GM12878 (cell line): ENCODE measurements at regions not wholly inside any gene's neighbourhood (a gene's known extent, or its start where the extent isn't known, plus 50 kb on each side); places are given as distances from the start of the nearest gene placed in this dataset.

ENCODE experiments used
- ATAC-seq: fragments of 200-7000 bp; cut with Tn5 transposase; 3 replicates; pipeline ENCODE4 v1.9.1; 2020; ENCODE audit warnings: mild to moderate bottlenecking, moderate library complexity
- BruUV-seq: library from RNA; stranded (reverse); fragments of 400-500 nt; replicated peaks from 2 replicates; lab custom pipeline; 2021; lab: Mats Ljungman, UMichigan
- CTCF ChIA-PET: fragments of 300-600 bp; sonication (Branson Sonifier 250); formaldehyde crosslinking; extraction: SDS; loops from one replicate; lab custom pipeline; 2021; ENCODE audit warnings: inconsistent platforms; lab: Yijun Ruan, JAX
- POLR2A ChIA-PET: fragments of 350-600 bp; formaldehyde crosslinking; extraction: SDS; loops from one replicate; lab custom pipeline; 2021; ENCODE audit warnings: inconsistent platforms; lab: Charles Lee
- RAD21 ChIA-PET: fragments of 300-600 bp; sonication (Branson Sonifier 250); formaldehyde crosslinking; loops from one replicate; lab custom pipeline; 2023; ENCODE audit warnings: antibody characterized with exemption; ENCODE audit not compliant: unreplicated experiment; lab: Charles Lee
- SMC1A ChIA-PET: fragments of 300-600 bp; sonication (Branson Sonifier 250); formaldehyde crosslinking; loops from one replicate; lab custom pipeline; 2023; ENCODE audit not compliant: unreplicated experiment, uncharacterized antibody; lab: Charles Lee
- DNase-seq: peaks from one replicate; pipeline ENCODE4 v3.0.0-alpha.2; 2011; ENCODE audit warnings: low read depth, low spot score
- FAIRE-seq: peaks from 3 replicates; lab custom pipeline; 2011; peaks lifted over from hg19 to GRCh38; lab: Jason Lieb, UNC
- H2AFZ ChIP-seq: 2 replicates; pipeline ENCODE4 v1.6.0; 2011; ENCODE audit warnings: low read depth, low read length, control low read depth; ENCODE audit not compliant: control insufficient read depth
- H3K27ac ChIP-seq: 2 replicates; pipeline ENCODE4 v1.5.1; 2011; ENCODE audit warnings: control low read depth; ENCODE audit not compliant: control insufficient read depth, insufficient read depth
- H3K27me3 ChIP-seq, 2 experiments: replicated peaks in 1 of 2; 2 replicates each; pipeline versions ENCODE4 v1.6.0 to v1.6.1; 2011; ENCODE audit warnings: low read length in 1 of 2; ENCODE audit not compliant: control insufficient read depth in 2 of 2, insufficient read depth in 2 of 2
- H3K36me3 ChIP-seq, 2 experiments: 2 replicates each; pipeline ENCODE4 v1.5.1; 2011; ENCODE audit warnings: low read length in 1 of 2; ENCODE audit not compliant: control insufficient read depth in 2 of 2, insufficient read depth in 2 of 2
- H3K4me1 ChIP-seq: 2 replicates; pipeline ENCODE4 v1.6.1; 2011; ENCODE audit warnings: mild to moderate bottlenecking, low read length, moderate library complexity, mixed read lengths; ENCODE audit not compliant: control insufficient read depth, insufficient read depth
- H3K4me2 ChIP-seq: 2 replicates; pipeline ENCODE4 v1.6.0; 2011; ENCODE audit warnings: control low read depth; ENCODE audit not compliant: control insufficient read depth, insufficient read depth
- H3K4me3 ChIP-seq: fragments of 200-600 bp; sonication (generic); 2 replicates; pipeline ENCODE4 v1.5.1; 2016
- H3K79me2 ChIP-seq: 2 replicates; pipeline ENCODE4 v1.6.0; 2011; ENCODE audit warnings: low read length; ENCODE audit not compliant: control insufficient read depth, insufficient read depth
- H3K9ac ChIP-seq: 2 replicates; pipeline ENCODE4 v1.8.0; 2011; ENCODE audit warnings: low read length, control low read depth, mixed read lengths; ENCODE audit not compliant: control insufficient read depth, insufficient read depth
- H3K9me3 ChIP-seq: replicated peaks from 3 replicates; pipeline ENCODE4 v1.5.1; 2011; ENCODE audit warnings: mild to moderate bottlenecking, low read length; ENCODE audit not compliant: control insufficient read depth, insufficient read depth
- H4K20me1 ChIP-seq: 2 replicates; pipeline ENCODE4 v1.6.0; 2011; ENCODE audit not compliant: control insufficient read depth, insufficient read depth
- MTA3 ChIP-seq: IDR thresholded peaks from 2 replicates; pipeline ENCODE4 v1.6.1; 2012; ENCODE audit warnings: low read length, inconsistent platforms, borderline replicate concordance
- PAX8 ChIP-seq: fragments of 450-650 bp; IDR thresholded peaks from 2 replicates; pipeline ENCODE4 v1.6.1; 2017; ENCODE audit warnings: mild to moderate bottlenecking, moderate library complexity
- STAT3 ChIP-seq: IDR thresholded peaks from 2 replicates; pipeline ENCODE4 v1.6.1; 2011; ENCODE audit warnings: low read depth, low read length, improper control_type of control experiment
- TBL1XR1 ChIP-seq: IDR thresholded peaks from 2 replicates; pipeline ENCODE4 v1.6.1; 2012; ENCODE audit warnings: low read depth, low read length, improper control_type of control experiment
- ZNF24 ChIP-seq: fragments of 450-650 bp; IDR thresholded peaks from 2 replicates; pipeline ENCODE4 v1.6.1; 2017; ENCODE audit warnings: antibody characterized with exemption, mild to moderate bottlenecking
- WGBS: methylation state at CpG from one replicate; pipeline ENCODE4 v1.1.6; 2016; ENCODE audit warnings: low lambda C conversion rate; ENCODE audit not compliant: insufficient replicate concordance, insufficient coverage; ENCODE audit errors: missing lambda C conversion rate; 5-methylcytosine and 5-hydroxymethylcytosine counted together
- in situ Hi-C: fragments of 300-500 bp; cut with MboI; formaldehyde crosslinking; loops from 9 replicates; pipeline ENCODE4 v1.14.3; 2018; ENCODE audit warnings: mixed read lengths
- intact Hi-C: fragments of 100-400 bp; cut with micrococcal nuclease; formaldehyde crosslinking; loops from one replicate; pipeline ENCODE4 v1.14.2; 2022; ENCODE audit not compliant: unreplicated experiment
- TF ChIP-seq, protein P1 (sequence below): IDR thresholded peaks from 2 replicates; pipeline ENCODE4 v1.6.1; 2011; ENCODE audit warnings: borderline replicate concordance, low read depth, mild to moderate bottlenecking, moderate library complexity, low read length; ENCODE audit not compliant: insufficient read depth, poor library complexity, severe bottlenecking
- TF ChIP-seq, protein P2 (sequence below), 3 experiments: IDR thresholded peaks in 2 of 3; conservative IDR thresholded peaks in 1 of 3; 2 replicates each; pipeline ENCODE4 v1.5.1; 2011; ENCODE audit warnings: low read depth in 3 of 3, low read length in 3 of 3, mild to moderate bottlenecking in 3 of 3, control low read depth in 2 of 3, moderate library complexity in 2 of 3, inconsistent platforms in 1 of 3, mixed read lengths in 1 of 3; ENCODE audit not compliant: control insufficient read depth in 2 of 3, insufficient read depth in 1 of 3; ENCODE audit errors: extremely low read depth in 1 of 3
- TF ChIP-seq, protein P3 (sequence below): fragments of 450-650 bp; IDR thresholded peaks from 2 replicates; pipeline ENCODE4 v1.6.1; 2017; ENCODE audit warnings: mild to moderate bottlenecking

DNA sequence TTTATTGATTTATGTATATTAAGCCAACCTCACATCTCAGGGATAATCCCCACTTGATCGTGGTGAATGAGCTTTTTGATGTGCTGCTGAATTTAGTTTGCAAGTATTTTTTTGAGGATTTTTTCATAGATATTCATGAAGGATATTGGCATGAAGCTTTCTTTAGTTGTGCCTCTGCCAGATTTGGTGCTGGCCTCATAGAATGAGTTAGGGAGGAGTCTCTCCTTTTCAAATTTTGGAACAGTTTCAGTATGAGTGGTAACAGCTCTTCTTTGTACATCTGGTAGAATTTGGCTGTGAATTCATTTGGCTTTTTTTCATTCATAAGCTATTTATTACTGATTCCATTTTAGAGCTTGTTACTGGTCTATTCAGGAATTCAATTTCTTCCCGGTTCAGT is 197.2 kb upstream of the NDST4 start:
- in situ Hi-C loops (no loop called here), intact Hi-C loops (no loop called here)
- Histone ChIP-seq H3K4me1 (no peaks in the 10 kb centered on the region), H3K27me3 (no peaks in the 10 kb centered on the region), H3K4me3 (no peak overlapping the region), H2AFZ (no peak overlapping the region), H3K4me2 (no peak overlapping the region), H3K79me2 (no peaks in the 10 kb centered on the region), H3K9me3 (no peaks in the 10 kb centered on the region), H3K36me3 (no peaks in the 10 kb centered on the region), H3K27ac (no peak overlapping the region), H4K20me1 (no peaks in the 10 kb centered on the region), H3K9ac (no peak overlapping the region)
- no peak for DNase-seq
- 21% methylated on average over 2 of the region's 2 CpGs for whole genome bisulfite sequencing
- BruUV-seq: no TSS peak
- no peak for TF ChIP-seq ZNF24
- TF ChIP-seq, protein P1, sequence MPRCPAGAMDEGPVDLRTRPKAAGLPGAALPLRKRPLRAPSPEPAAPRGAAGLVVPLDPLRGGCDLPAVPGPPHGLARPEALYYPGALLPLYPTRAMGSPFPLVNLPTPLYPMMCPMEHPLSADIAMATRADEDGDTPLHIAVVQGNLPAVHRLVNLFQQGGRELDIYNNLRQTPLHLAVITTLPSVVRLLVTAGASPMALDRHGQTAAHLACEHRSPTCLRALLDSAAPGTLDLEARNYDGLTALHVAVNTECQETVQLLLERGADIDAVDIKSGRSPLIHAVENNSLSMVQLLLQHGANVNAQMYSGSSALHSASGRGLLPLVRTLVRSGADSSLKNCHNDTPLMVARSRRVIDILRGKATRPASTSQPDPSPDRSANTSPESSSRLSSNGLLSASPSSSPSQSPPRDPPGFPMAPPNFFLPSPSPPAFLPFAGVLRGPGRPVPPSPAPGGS: no peak
- TF ChIP-seq PAX8: no peak
- TF ChIP-seq, protein P2, sequence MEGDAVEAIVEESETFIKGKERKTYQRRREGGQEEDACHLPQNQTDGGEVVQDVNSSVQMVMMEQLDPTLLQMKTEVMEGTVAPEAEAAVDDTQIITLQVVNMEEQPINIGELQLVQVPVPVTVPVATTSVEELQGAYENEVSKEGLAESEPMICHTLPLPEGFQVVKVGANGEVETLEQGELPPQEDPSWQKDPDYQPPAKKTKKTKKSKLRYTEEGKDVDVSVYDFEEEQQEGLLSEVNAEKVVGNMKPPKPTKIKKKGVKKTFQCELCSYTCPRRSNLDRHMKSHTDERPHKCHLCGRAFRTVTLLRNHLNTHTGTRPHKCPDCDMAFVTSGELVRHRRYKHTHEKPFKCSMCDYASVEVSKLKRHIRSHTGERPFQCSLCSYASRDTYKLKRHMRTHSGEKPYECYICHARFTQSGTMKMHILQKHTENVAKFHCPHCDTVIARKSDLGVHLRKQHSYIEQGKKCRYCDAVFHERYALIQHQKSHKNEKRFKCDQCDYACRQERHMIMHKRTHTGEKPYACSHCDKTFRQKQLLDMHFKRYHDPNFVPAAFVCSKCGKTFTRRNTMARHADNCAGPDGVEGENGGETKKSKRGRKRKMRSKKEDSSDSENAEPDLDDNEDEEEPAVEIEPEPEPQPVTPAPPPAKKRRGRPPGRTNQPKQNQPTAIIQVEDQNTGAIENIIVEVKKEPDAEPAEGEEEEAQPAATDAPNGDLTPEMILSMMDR (IDR thresholded peaks at IDR 0.05 in 2 of 3, conservative IDR thresholded peaks at IDR 0.05 in 1 of 3; ENCODE audit: control insufficient read depth in 2 of 3, extremely low read depth in 1 of 3, insufficient read depth in 1 of 3, low read depth in 3 of 3, low read length in 3 of 3): no peak
- no peak for TF ChIP-seq TBL1XR1
- no peak for TF ChIP-seq MTA3
- no peak for TF ChIP-seq STAT3
- TF ChIP-seq, protein P3, sequence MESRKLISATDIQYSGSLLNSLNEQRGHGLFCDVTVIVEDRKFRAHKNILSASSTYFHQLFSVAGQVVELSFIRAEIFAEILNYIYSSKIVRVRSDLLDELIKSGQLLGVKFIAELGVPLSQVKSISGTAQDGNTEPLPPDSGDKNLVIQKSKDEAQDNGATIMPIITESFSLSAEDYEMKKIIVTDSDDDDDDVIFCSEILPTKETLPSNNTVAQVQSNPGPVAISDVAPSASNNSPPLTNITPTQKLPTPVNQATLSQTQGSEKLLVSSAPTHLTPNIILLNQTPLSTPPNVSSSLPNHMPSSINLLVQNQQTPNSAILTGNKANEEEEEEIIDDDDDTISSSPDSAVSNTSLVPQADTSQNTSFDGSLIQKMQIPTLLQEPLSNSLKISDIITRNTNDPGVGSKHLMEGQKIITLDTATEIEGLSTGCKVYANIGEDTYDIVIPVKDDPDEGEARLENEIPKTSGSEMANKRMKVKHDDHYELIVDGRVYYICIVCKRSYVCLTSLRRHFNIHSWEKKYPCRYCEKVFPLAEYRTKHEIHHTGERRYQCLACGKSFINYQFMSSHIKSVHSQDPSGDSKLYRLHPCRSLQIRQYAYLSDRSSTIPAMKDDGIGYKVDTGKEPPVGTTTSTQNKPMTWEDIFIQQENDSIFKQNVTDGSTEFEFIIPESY: no peak
- no peak for FAIRE-seq
- POLR2A ChIA-PET: no interaction called here
- CTCF ChIA-PET: interaction anchor here (1.0 to 1.3 kb wide), 2 partner anchors 76 to 227 kb away, joined by 3 to 4 read pairs; no protein-coding TSS in a partner anchor
- SMC1A ChIA-PET: interaction anchor here (0.8 to 1.5 kb wide), 5 partner anchors 10 to 73 kb away, joined by 3 to 6 read pairs (median 4); no protein-coding TSS in a partner anchor
- ATAC-seq: no peak
- RAD21 ChIA-PET: interaction anchor here (1.4 kb wide), 1 partner anchor 76 kb away, joined by 7 read pairs; no protein-coding TSS in a partner anchor
